Activated CD4-positive, alpha-beta T cell treated with anti-CD3 and anti-CD28 coated beads for 4 hours (primary cell): ENCODE measurements at regions not wholly inside any gene's neighbourhood (a gene's known extent, or its start where the extent isn't known, plus 50 kb on each side); places are given as distances from the start of the nearest gene placed in this dataset.

Source experiments
- DNase-seq, 2 donors: peaks; one replicate each; pipeline ENCODE4 v3.0.0-alpha.2; 2020

GRCh38 chr12:87142342-87142741 lies 886.2 kb upstream of the MGAT4C start:
- no peak for DNase-seq

DNA sequence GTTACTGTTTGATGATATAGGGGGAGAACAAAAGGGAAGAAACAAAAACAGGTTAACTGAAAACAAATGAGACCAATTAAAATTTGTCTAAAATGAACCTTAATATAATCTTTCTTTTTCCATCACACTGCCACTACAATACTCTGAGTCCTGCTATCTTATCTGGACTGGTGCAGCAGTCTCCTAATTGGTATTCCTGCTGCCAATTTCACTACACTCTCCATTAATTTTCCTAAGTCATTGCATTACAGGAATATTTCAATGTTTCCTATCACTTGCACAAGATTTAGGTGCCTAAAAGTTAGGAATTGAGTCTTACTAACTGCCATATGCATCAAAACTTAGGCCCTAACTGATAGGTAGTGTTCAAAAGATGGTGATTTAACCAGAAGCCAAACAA lies 884.9 kb upstream of the MGAT4C start:
- DNase-seq, result no peak

DNA sequence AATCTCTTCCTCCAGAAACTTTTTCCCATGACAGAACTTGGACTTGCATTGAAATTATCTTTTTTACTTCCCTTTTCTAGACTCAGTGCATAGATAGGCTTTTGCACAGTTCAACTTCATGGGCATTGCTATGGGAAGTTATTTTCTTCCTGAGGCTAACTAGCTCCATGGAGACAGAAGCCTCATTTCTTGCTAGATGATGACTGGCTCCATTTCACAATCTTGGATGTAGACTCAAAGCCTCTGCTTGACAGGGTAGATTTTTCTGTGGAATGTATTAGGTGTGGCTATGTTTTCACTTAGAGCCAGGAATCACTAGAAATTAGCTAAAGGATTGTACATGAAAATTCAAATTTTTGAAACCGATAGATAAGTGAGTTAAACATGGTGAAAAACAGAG lies 884.1 kb upstream of the MGAT4C start:
- DNase-seq, result no peak

GRCh38 chr12:87137220-87137619 lies 881.0 kb upstream of the MGAT4C start:
- no peak for DNase-seq

DNA sequence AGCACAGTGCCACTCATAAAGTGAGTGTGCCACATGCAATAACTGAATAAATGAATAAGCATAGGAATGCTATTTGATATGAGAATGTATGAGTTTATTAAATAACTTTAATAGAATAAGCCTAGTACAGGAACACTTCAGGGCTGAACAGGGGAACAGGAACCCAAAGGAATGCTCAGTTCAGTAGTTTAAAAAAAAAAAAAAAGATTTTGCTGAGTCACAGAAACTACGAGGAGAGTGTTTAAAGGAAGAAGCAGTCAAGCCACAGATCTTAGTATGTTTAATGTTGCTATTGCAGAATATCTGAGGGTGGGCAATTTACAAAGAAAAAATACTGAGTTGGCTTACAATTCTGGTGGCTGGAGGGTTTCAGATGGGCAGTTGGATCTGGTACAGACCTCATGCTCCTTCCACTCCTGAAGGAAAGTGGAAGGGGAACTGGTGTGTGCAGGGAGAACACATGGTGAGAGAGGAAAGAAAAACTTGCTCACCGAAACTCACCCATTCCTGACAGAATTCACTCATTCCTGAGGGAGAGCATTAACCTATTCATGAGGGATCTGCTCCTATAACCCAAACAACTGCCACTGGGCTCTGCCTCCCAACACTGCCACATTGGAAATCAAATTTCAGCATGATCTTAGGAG lies 880.3 kb upstream of the MGAT4C start:
- DNase-seq, result no peak

DNA sequence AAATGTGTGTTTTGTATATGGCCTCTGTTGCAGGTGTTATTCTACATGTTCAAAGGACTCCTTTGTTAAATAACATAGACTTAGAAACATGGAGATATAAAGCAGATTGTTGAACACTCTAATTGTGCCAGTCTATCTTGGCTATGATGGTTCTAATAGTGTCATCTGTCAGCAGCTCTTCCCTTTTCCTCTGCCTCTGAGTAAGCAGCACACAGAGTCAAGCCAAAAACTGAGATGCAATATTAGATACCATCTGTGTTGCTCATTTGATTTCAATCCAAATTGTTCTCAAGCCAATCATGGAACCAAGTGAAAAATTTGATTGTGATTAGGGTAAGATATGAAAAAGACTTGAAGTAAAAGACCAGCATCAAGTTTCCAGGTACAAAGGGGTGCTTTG lies 871.1 kb upstream of the MGAT4C start:
- DNase-seq, result no peak

GRCh38 chr12:87121896-87122295 lies 865.7 kb upstream of the MGAT4C start:
- no peak for DNase-seq

DNA sequence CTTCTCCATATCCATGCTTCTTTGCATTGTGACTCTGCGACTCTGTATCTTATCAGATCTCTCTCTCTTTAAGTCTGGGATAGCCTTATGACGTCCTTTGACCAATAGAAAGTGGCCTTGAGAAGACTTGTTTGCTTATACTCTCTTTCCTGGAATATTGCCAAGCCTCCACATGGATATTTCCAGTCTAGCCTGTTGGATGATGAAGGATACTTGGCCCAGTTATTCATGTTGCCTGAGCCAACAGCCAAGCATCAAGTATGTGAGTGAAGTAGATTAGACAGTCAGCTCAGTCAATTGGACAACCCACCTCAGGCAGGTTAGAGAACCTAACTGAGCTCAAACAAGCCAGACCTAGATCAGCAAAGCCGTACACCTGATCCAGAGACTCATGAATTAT lies 864.2 kb upstream of the MGAT4C start:
- no peak for DNase-seq

DNA sequence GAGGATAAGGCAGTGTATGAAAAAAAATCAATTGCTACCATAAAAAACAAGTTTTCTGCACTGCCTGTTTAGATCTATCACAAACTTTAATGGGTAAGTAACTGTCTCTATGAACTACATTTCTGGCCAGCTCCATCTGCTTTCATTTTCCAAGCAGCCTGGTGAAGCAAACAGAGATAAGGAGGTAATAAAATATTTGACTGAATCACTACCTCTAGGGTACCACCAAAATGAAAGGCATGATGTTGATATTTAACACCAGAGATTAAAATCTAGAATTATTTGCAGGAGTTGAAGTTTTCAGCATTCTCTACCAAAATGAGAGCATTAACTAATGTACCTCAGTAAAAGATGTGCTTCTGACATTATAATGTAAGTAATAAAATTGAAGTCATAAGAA lies 863.5 kb upstream of the MGAT4C start:
- DNase-seq, result no peak

GRCh38 chr12:87117526-87117925 lies 861.3 kb upstream of the MGAT4C start:
- DNase-seq, result no peak

- DNase-seq, result no peak
Measured at GRCh38 chr12:87116780-87117179, 860.6 kb upstream of the MGAT4C start.

DNA sequence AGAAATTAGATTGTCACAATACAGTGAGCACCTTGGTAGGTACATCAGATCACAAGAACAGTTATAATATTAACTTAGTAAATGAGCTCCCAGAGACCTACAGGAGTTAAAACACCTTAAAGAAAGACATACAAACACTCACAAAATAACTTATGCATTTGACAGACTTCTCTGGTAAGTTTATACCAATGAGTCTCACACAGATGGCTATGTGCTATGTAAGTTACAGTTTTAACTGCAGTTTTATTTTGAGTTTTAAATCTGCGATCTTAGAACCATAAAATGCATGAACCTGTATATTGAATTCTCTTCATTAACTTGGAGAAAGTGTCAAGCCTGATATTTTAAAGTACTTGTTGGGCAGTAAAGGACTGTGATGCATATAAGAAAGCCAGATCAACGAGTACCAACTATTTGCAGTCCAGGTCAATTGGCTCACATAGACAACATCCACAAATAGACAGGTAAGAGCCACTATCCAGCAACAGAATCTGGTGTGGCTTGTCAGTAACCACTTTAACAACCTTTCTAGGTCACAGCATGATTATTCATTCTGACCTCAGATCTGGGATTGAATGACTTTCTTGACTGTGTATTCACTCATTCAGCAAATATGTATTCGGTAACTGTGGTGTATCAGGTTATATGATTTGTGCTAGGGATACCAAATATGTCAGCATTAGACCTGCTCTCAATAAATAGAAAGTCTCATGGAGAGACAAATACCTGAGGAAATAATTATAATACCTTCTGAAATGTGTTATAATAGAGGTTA lies 856.6 kb upstream of the MGAT4C start:
- no peak for DNase-seq

GRCh38 chr12:87107766-87108165 lies 851.6 kb upstream of the MGAT4C start:
- DNase-seq, result no peak

DNA sequence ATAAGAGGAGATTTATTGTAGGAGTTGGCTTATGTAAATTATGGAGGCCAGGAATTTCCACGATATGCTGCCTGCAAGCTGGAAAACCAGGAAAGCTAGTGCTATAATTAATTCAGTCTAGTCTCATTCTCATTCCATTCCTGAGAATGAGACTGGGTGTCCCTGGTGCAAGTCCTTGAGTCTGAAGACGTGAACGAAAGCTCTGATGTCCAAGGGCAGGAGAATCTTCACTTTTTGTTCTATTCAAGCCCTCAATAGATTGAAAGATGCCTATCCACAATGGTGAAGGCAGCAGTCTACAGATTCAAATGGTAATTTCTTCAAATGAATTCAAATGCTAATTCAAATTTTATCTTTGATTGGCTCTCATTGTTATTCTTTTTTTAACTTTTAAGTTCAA lies 851.1 kb upstream of the MGAT4C start:
- no peak for DNase-seq

- no peak for DNase-seq
Measured at GRCh38 chr12:87096082-87096585, 839.9 kb upstream of the MGAT4C start.

DNA sequence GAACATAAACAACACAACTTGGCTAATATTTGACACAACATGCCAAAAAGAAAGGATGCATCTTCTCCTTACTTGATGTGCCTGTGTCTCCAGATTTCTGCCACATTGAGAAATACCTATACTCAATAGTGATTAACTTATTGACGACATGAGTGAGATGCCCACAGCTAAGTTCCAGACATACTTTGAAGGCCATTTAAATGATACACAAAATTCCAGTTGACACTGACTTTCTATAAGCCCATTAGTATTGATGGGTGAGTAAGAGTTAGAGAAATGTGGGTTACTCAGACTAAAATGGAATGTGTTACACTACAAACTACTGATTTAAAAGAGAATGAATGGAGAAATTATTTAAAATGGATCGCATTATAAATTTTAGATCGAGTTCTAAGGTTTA lies 838.2 kb upstream of the MGAT4C start:
- DNase-seq, result no peak

DNA sequence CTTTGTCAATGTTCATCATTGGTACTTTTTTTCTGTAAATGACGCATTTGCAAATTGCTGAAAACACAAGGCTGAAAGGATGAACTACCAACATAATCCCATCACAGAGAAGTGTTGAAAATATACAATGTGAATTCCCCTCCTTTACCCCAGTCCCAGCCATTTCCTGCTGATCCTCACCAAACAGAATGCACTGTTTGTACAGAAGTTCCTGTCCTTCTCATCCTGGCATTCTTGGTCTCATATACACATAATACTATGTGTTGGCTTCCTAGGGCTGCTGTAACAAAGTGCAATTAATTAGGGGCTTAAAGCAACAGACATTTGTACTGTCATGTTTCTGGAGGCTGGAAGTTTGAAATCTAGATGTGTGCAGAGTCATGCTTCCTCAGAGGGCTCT lies 836.2 kb upstream of the MGAT4C start:
- no peak for DNase-seq

- no peak for DNase-seq
Measured at GRCh38 chr12:87086118-87086891, 830.1 kb upstream of the MGAT4C start.

DNA sequence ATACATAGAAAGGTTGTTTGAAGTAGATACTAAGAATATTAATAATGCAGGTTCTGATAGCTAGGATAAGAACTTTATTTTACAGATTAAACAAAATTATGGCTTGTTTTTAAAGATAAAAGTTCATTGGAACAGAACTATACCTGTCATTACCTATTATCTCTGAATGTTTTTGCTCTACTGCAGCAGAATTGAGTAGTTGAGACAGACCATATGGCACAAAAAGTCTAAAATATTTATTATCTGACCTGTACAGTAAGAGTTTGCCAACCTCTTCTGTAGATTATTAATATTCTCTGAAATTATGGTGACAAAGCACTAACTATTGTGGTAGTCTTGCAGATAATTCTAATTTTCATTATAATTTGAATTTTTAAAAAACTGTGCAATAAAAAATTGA lies 829.1 kb upstream of the MGAT4C start:
- no peak for DNase-seq

DNA sequence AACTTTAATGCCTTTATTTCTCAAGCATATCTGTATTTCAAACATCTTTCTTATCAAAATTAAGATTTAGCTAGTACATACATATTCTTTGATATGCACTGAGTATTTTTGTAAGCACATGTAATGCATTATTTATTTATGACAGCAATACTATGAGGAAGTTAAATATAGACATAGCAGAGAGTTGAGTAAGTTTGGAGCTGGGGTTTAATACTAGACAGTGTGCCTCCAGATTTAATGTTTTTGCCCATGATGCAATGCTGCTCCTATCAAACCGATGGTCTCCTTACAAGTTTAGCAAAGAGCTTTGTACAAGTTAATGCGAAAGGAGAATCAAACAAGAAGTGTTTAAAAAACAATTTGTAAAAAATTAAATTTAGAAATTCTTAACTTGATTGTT lies 826.6 kb upstream of the MGAT4C start:
- DNase-seq, result no peak

- no peak for DNase-seq
Measured at GRCh38 chr12:87074781-87075180, 818.6 kb upstream of the MGAT4C start.

DNA sequence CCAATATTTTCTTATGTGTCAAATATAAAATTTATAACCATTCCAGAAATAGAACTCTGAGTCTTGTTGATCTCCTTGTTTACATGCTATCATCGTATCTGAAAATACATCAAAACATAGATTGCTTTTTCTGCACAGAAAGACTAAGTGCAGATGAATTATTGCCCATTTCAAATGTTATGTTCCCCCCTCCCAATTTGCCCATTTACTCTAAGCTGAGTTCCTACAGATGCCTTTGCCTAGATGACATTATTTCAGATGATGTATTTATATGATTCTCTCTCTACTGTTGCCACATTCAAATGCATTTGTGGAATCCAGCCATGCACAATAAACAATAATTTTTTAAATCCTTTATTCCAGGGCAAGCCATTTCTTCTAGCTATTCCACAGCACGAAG lies 810.1 kb upstream of the MGAT4C start:
- no peak for DNase-seq

GRCh38 chr12:87059231-87059630 lies 803.0 kb upstream of the MGAT4C start:
- DNase-seq, result no peak

DNA sequence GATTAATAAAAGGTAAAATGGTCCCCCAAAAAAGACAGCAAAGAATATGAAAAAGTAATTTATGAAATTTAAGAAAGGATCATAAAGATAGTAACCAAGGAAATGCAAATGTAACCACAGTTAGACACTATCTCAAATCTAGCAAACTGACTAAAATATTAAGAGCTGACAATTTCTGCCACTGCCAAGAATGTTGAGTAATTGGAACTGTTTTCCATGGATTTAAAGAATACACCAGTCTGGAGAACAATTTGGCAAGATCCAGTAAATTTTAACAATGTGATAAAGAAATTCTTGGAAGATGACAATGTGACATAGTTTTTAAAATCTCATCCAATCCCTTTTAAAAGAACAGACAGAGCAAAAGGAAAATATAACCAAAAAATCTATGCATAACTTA lies 798.0 kb upstream of the MGAT4C start:
- no peak for DNase-seq
